ENCODE measurements at regions not wholly inside any gene's neighbourhood (a gene's known extent, or its start where the extent isn't known, plus 50 kb on each side); places are given as distances from the start of the nearest gene placed in this dataset.
"Not testable (repeated sequence)": the region's sequence is repeated elsewhere in the genome, so short reads cannot be mapped to it uniquely, and the experiment has no call there.

- no peak for DNase-seq
These were observed 141.1 kb downstream of the ENC1 start for GRCh38 chr5:74499256-74500050.

GRCh38 chr5:74497706-74498105, 142.8 kb downstream of the ENC1 start:
- DNase-seq = no peak

GRCh38 chr5:74493411-74493810, 147.1 kb downstream of the ENC1 start:
- DNase-seq = no peak

- no peak for DNase-seq
These were observed 148.3 kb downstream of the ENC1 start for GRCh38 chr5:74492230-74492629.

GRCh38 chr5:74491586-74491985, 148.9 kb downstream of the ENC1 start:
- no peak for DNase-seq

GRCh38 chr5:74490814-74491213, 149.7 kb downstream of the ENC1 start:
- DNase-seq = peak in 1 of 2 donors; percentile 26

GRCh38 chr5:74482990-74483389, 157.5 kb downstream of the ENC1 start:
- no peak for DNase-seq

GRCh38 chr5:74482523-74482922, 158.0 kb downstream of the ENC1 start:
- no peak for DNase-seq

GRCh38 chr5:74481357-74481756, 159.2 kb downstream of the ENC1 start:
- not testable (repeated sequence) for DNase-seq

GRCh38 chr5:74480201-74480600, 160.3 kb downstream of the ENC1 start:
- DNase-seq = no peak

GRCh38 chr5:74478328-74478727, 162.2 kb downstream of the ENC1 start:
- DNase-seq = no peak

GRCh38 chr5:74477761-74478160, 162.8 kb downstream of the ENC1 start:
- no peak for DNase-seq

- DNase-seq = no peak
These were observed 163.6 kb downstream of the ENC1 start for GRCh38 chr5:74476819-74477453.

- DNase-seq = no peak
These were observed 164.3 kb downstream of the ENC1 start for GRCh38 chr5:74476046-74476818.

- no peak for DNase-seq
These were observed 168.7 kb downstream of the ENC1 start for GRCh38 chr5:74471875-74472274.

GRCh38 chr5:74469234-74469994, 171.1 kb downstream of the ENC1 start:
- no peak for DNase-seq

- no peak for DNase-seq
These were observed 172.1 kb downstream of the ENC1 start for GRCh38 chr5:74468421-74468820.

- no peak for DNase-seq
These were observed 174.8 kb downstream of the ENC1 start for GRCh38 chr5:74465724-74466123.

- DNase-seq = no peak
These were observed 175.9 kb downstream of the ENC1 start for GRCh38 chr5:74464512-74465209.

- DNase-seq = no peak
These were observed 178.2 kb downstream of the ENC1 start for GRCh38 chr5:74462356-74462755.

- no peak for DNase-seq
These were observed 179.3 kb downstream of the ENC1 start for GRCh38 chr5:74461251-74461650.

GRCh38 chr5:74460694-74461093, 179.8 kb downstream of the ENC1 start:
- no peak for DNase-seq

Data from CD4-positive, alpha-beta T cell treated with Interleukin-4 for 1 hour (primary cell).